Panc1 (cell line): ENCODE measurements at regions not wholly inside any gene's neighbourhood (a gene's known extent, or its start where the extent isn't known, plus 50 kb on each side); places are given as distances from the start of the nearest gene placed in this dataset.

Experiments
- ATAC-seq: fragments of 200-7000 bp; cut with Tn5 transposase; 2 replicates; pipeline ENCODE4 v1.9.1; 2020; ENCODE audit warnings: mild to moderate bottlenecking, moderate library complexity
- BruUV-seq: library from RNA; stranded (reverse); fragments of 400-500 nt; replicated peaks from 2 replicates; lab custom pipeline; 2021; lab: Mats Ljungman, UMichigan
- CTCF ChIA-PET: fragments of 300-600 bp; sonication (Branson Sonifier 250); formaldehyde crosslinking; loops from one replicate; lab custom pipeline; 2022; ENCODE audit warnings: antibody characterized with exemption; lab: Charles Lee
- POLR2A ChIA-PET: fragments of 300-600 bp; sonication (Branson Sonifier 250); formaldehyde crosslinking; loops from one replicate; lab custom pipeline; 2022; ENCODE audit warnings: antibody characterized with exemption; lab: Charles Lee
- DNase-seq: peaks from one replicate; pipeline ENCODE4 v3.0.0-alpha.2; 2010; ENCODE audit warnings: low read depth, low spot score
- H3K27ac ChIP-seq: 2 replicates; pipeline ENCODE4 v1.5.1; 2011; ENCODE audit warnings: mild to moderate bottlenecking, low read length, inconsistent platforms
- H3K27me3 ChIP-seq: fragments of 200-500 bp; sonication (Bioruptor generic); 2 replicates; pipeline ENCODE4 v1.6.0; 2014; ENCODE audit warnings: low read length, inconsistent platforms; ENCODE audit not compliant: control insufficient read depth, insufficient read depth
- H3K36me3 ChIP-seq: fragments of 200-500 bp; sonication (Bioruptor generic); 2 replicates; pipeline ENCODE4 v1.5.1; 2014; ENCODE audit warnings: inconsistent platforms, mild to moderate bottlenecking, low read length, moderate library complexity; ENCODE audit not compliant: control insufficient read depth, insufficient read depth
- H3K4me1 ChIP-seq: 2 replicates; pipeline ENCODE4 v1.5.1; 2011; ENCODE audit warnings: inconsistent platforms, mild to moderate bottlenecking, low read length, moderate library complexity; ENCODE audit not compliant: control insufficient read depth, insufficient read depth
- H3K4me3 ChIP-seq, 2 experiments: 2 replicates each; pipeline ENCODE4 v1.5.1; 2011 to 2012; ENCODE audit warnings: low read depth in 2 of 2, low read length in 2 of 2, mild to moderate bottlenecking in 2 of 2, inconsistent platforms in 1 of 2, moderate library complexity in 1 of 2
- H3K9me3 ChIP-seq: fragments of 200-500 bp; sonication (Bioruptor generic); 2 replicates; pipeline ENCODE4 v1.5.1; 2014; ENCODE audit warnings: low read depth, mild to moderate bottlenecking, inconsistent platforms, low read length, moderate library complexity; ENCODE audit not compliant: control insufficient read depth, insufficient read depth
- CTCF ChIP-seq: fragments of 450-650 bp; IDR thresholded peaks from 2 replicates; pipeline ENCODE4 v1.5.1; 2017; ENCODE audit warnings: mild to moderate bottlenecking
- POLR2AphosphoS5 ChIP-seq: IDR thresholded peaks from 2 replicates; pipeline ENCODE4 v1.6.1; 2012; ENCODE audit warnings: mild to moderate bottlenecking, low read depth, low read length, moderate library complexity
- SIN3A ChIP-seq: IDR thresholded peaks from 2 replicates; pipeline ENCODE4 v1.6.1; 2012; ENCODE audit warnings: low read depth, mild to moderate bottlenecking, low read length, moderate library complexity, borderline replicate concordance; ENCODE audit not compliant: insufficient read depth
- TCF7L2 ChIP-seq: IDR thresholded peaks from 2 replicates; pipeline ENCODE4 v1.6.1; 2011; ENCODE audit warnings: mild to moderate bottlenecking, low read depth, low read length, inconsistent platforms
- in situ Hi-C: cut with HindIII; loops from 2 replicates; pipeline ENCODE4 v1.10.0; 2016; ENCODE audit warnings: low sequenced_read_pairs, low pct_unique_long_range_greater_than_20kb
- intact Hi-C: fragments of 100-400 bp; cut with micrococcal nuclease; formaldehyde crosslinking; loops from one replicate; pipeline ENCODE4 v1.10.0; 2022; ENCODE audit not compliant: unreplicated experiment
- TF ChIP-seq, protein P1 (sequence below), 2 experiments: IDR thresholded peaks; 2 replicates each; pipeline ENCODE4 v1.6.1; 2011 to 2012; ENCODE audit warnings: low read depth in 2 of 2, control low read depth in 1 of 2, low read length in 1 of 2, mild to moderate bottlenecking in 1 of 2, moderate library complexity in 1 of 2; ENCODE audit not compliant: insufficient read depth in 1 of 2

GRCh38 chr17:14580499-14580898, 279.6 kb downstream of the HS3ST3B1 start:
- no peak for TF ChIP-seq SIN3A
- no peak for TF ChIP-seq TCF7L2
- TF ChIP-seq CTCF: no peak
- TF ChIP-seq, protein P1, sequence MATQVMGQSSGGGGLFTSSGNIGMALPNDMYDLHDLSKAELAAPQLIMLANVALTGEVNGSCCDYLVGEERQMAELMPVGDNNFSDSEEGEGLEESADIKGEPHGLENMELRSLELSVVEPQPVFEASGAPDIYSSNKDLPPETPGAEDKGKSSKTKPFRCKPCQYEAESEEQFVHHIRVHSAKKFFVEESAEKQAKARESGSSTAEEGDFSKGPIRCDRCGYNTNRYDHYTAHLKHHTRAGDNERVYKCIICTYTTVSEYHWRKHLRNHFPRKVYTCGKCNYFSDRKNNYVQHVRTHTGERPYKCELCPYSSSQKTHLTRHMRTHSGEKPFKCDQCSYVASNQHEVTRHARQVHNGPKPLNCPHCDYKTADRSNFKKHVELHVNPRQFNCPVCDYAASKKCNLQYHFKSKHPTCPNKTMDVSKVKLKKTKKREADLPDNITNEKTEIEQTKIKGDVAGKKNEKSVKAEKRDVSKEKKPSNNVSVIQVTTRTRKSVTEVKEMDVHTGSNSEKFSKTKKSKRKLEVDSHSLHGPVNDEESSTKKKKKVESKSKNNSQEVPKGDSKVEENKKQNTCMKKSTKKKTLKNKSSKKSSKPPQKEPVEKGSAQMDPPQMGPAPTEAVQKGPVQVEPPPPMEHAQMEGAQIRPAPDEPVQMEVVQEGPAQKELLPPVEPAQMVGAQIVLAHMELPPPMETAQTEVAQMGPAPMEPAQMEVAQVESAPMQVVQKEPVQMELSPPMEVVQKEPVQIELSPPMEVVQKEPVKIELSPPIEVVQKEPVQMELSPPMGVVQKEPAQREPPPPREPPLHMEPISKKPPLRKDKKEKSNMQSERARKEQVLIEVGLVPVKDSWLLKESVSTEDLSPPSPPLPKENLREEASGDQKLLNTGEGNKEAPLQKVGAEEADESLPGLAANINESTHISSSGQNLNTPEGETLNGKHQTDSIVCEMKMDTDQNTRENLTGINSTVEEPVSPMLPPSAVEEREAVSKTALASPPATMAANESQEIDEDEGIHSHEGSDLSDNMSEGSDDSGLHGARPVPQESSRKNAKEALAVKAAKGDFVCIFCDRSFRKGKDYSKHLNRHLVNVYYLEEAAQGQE (IDR thresholded peaks at IDR 0.05; ENCODE audit: insufficient read depth in 1 of 2, low read depth in 2 of 2, low read length in 1 of 2): no peak
- no peak for TF ChIP-seq POLR2AphosphoS5
- no peaks in the 10 kb centered on the region for H3K9me3 ChIP-seq
- intact Hi-C loops: no loop called here
- DNase-seq (no peak), ATAC-seq (no peak)
- POLR2A ChIA-PET: no interaction called here
- no peak overlapping the region for H3K4me3 ChIP-seq
- no peaks in the 10 kb centered on the region for H3K27me3 ChIP-seq
- in situ Hi-C loops: no loop called here
- no peak overlapping the region for H3K27ac ChIP-seq
- H3K4me1 ChIP-seq: no peaks in the 10 kb centered on the region
- CTCF ChIA-PET: no interaction called here
- BruUV-seq: no TSS peak
- H3K36me3 ChIP-seq: no peaks in the 10 kb centered on the region

DNA sequence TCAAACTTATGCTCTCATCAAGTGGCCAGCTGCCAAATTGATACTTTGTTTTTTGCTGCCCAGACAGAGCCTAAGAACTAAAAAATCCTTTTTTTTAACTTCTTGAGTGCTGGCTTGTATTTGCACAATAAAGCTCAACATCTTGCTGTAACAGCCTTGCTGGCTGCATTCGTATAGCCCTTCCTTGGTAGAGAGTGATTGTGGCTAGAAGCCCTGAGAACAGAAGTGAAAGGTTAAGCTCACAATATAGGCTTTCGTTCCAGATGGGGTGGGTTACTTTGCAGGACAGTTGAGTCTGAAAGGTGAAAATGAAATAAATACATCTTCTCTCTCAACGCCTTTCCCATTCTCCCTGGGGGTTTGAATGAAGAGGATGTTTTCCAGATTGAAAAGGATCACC, 278.8 kb downstream of the HS3ST3B1 start:
- intact Hi-C loops (no loop called here), in situ Hi-C loops (no loop called here)
- no peak for DNase-seq

More for the DNA sequence above, 278.8 kb downstream of the HS3ST3B1 start:
- H3K36me3 ChIP-seq: no peaks in the 10 kb centered on the region
- no TSS peak for BruUV-seq
- ChIA-PET CTCF (no interaction called here), POLR2A (no interaction called here)
- H3K4me3 ChIP-seq: no peak overlapping the region
- H3K27ac ChIP-seq: no peak overlapping the region
- TF ChIP-seq POLR2AphosphoS5 (no peak), SIN3A (no peak), TCF7L2 (no peak), CTCF (no peak)
- TF ChIP-seq, protein P1 (IDR thresholded peaks at IDR 0.05; ENCODE audit: insufficient read depth in 1 of 2, low read depth in 2 of 2, low read length in 1 of 2): no peak
- H3K9me3 ChIP-seq: no peaks in the 10 kb centered on the region
- no peaks in the 10 kb centered on the region for H3K27me3 ChIP-seq
- ATAC-seq: no peak
- no peaks in the 10 kb centered on the region for H3K4me1 ChIP-seq
